ENCODE measurements at regions not wholly inside any gene's neighbourhood (a gene's known extent, or its start where the extent isn't known, plus 50 kb on each side); places are given as distances from the start of the nearest gene placed in this dataset.
"Not testable (repeated sequence)": the region's sequence is repeated elsewhere in the genome, so short reads cannot be mapped to it uniquely, and the experiment has no call there.

- no peak for DNase-seq (ENCODE audit: low read depth in 2 of 2)
These were observed 84.3 kb upstream of the SYN3 start for GRCh38 chr22:33142282-33143055.

DNA sequence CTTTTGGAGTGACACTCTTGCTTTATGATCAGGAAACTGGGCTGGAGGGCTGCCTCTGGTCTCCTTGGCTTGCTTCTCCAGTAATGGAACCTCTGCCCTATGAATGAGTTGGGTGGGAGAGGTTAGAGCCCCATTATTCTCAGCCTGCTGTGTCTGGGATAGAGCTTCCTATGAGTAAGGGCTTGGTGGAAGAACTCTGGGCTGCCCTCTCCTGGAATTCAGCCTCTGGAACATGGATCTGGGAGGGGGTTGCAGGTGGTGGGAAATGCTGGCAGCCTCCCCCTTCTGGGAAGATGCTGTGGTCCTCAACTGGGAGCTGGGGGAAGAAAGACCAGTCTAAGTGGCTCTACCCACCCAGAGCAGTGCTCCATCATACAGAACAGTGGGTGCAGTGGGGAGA is 81.8 kb upstream of the SYN3 start:
- DNase-seq (ENCODE audit: low read depth in 2 of 2) = no peak

- not testable (repeated sequence) for DNase-seq (ENCODE audit: low read depth in 2 of 2)
These were observed 80.2 kb upstream of the SYN3 start for GRCh38 chr22:33138333-33138732.

DNA sequence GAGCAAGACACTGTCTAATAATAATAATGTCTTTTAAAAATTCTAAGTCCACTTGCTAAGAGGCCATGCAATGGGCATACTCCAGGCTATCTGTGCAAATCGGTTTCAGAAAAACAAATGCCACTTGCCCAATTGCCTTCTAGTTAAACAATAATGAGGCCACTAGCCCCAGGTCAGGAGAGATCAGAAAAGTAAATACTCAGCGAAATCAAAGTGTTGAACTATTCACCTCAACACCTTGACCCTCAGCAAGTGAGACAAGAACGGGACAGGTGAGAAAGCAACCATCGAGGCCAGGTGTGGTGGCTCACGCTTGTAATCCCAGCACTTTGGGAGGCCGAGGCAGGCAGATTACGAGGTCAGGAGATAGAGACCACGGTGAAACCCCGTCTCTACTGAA is 72.3 kb upstream of the SYN3 start:
- no peak for DNase-seq (ENCODE audit: low read depth in 2 of 2)

GRCh38 chr22:33129621-33130020 is 71.4 kb upstream of the SYN3 start:
- no peak for DNase-seq (ENCODE audit: low read depth in 2 of 2)

DNA sequence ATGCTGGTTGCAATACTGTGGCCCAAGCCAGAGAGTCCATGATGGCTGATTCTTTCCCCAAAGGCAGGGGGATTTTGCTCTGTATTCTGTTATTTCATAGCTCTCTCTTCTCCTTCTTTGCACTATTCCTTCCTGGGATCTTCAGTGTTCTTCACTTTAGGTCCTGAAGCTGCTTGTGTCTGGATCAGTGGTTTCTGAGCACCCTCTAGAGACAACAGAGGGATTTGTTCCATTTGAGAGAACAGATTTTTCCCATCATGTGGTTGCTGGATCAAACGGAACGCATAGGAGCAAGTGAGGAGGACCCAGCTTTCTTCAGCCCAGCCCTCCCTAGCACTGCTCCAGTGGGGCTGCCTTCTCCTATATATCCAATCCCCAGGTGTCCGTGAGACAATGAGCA is 68.7 kb upstream of the SYN3 start:
- DNase-seq (ENCODE audit: low read depth in 2 of 2) = peak in 1 of 2 donors; percentile 2

DNA sequence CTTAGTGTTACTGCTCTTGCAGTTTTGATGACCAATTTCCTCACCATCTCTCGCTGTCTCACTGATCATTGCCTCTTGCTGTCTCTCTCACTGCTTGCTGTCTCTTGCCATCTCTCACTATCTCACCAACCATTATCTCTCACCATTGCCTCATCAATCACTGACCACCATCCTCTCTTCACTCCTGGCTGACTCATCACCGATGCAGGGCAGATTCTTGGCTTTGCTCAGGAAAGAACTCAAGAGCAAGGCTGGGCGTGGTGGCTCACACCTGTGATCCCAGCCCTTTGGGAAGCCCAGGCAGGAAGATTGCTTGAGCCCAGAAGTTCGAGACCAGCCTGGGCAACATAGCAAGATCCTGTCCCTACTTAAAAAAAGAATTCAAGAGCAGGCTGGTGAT is 66.3 kb upstream of the SYN3 start:
- no peak for DNase-seq (ENCODE audit: low read depth in 2 of 2)

GRCh38 chr22:33122439-33122838 is 64.3 kb upstream of the SYN3 start:
- DNase-seq (ENCODE audit: low read depth in 2 of 2) = peak in 1 of 2 donors; percentile 1

- DNase-seq (ENCODE audit: low read depth in 2 of 2) = no peak
These were observed 60.9 kb upstream of the SYN3 start for GRCh38 chr22:33119044-33119443.

GRCh38 chr22:33117821-33118220 is 59.6 kb upstream of the SYN3 start:
- DNase-seq (ENCODE audit: low read depth in 2 of 2) = no peak

DNA sequence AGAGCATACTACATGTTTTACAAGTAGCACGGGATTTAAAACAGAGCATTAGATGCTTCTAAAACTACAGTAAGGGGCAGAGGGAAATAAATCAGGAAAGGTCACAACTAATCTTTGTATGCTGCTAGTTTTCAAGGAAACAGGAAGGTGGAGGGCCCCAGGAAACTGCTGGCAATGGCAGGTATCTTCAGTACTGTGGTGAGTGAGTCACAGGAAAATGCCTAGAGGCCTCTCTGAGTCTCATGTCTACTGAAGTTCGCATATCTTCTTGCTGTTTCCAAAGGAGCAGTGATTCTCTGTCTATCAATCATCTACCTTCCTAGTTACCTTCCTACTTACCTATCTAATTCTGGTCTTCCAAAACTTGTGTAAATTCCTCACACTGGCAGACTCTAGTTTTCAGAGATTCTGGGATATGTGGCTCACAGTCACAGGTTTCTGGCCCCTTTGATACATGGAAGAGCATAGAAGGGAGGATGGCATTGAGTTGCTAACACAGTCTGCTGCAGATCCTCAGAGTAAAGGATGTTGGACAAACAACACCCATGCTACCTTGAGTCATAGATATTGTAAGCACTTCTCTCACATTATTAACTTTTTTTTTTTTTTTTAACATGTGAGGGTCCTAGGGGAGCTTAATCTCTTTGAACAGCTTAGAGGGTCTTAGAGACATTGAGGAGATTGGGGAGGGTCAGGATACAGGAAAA is 58.8 kb upstream of the SYN3 start:
- DNase-seq (ENCODE audit: low read depth in 2 of 2) = no peak

DNA sequence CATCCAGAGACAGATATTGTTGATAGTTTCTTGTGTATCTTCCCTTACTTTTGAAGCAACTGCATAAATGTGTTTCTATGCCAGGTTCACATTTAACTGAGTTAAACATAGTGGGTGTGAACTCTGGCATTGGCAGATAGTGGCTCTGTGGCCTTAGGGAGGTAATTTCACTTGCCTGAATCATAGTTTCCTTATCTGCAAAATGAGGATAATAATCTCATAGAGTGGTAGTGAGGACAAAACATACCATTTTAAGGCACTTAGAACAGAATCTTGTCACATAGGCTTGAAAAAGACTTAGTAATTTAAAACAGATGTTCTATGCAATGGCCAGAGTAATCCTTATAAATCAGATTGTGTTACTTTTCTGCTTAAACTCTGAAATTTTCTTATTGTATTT is 56.4 kb upstream of the SYN3 start:
- DNase-seq (ENCODE audit: low read depth in 2 of 2) = no peak

DNA sequence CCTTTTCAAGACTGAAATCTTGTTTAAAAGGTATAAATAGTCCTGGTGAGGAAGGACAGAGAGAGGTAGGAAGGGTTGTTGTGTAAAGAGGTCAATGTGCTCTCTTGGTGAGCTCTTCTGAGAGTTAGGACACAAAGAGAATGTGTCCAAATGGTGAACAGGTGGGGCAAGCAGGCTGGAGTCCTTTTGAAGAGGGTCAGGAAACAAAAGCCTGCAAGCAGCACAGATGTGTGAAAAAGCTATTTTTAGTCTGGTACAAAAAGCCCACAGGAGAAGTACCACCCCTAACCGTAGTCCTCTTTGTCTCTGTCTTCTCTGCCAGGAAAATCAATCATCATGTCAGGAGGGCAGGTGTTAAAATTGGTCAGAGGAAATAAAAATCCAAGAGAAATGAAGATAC is 54.4 kb upstream of the SYN3 start:
- DNase-seq (ENCODE audit: low read depth in 2 of 2) = no peak

DNA sequence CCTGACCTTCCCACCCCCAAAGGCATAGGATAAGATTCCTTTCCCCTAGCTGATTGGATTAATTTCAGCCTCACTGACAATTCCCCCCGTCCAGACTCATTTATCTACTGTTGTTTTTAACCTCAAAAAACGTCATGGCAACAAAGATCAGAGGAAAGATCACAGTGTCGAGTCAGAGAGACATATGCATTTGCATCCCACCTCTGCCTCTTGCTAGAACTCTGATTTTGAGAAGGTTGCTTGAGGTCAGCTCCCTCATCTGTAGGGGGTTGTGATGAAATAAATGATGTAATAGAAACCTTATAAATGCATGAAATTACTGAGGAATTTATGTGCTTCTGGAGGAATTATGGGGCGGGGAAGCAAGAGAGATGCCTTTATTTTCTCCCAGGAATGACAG is 53.3 kb upstream of the SYN3 start:
- no peak for DNase-seq (ENCODE audit: low read depth in 2 of 2)

DNA sequence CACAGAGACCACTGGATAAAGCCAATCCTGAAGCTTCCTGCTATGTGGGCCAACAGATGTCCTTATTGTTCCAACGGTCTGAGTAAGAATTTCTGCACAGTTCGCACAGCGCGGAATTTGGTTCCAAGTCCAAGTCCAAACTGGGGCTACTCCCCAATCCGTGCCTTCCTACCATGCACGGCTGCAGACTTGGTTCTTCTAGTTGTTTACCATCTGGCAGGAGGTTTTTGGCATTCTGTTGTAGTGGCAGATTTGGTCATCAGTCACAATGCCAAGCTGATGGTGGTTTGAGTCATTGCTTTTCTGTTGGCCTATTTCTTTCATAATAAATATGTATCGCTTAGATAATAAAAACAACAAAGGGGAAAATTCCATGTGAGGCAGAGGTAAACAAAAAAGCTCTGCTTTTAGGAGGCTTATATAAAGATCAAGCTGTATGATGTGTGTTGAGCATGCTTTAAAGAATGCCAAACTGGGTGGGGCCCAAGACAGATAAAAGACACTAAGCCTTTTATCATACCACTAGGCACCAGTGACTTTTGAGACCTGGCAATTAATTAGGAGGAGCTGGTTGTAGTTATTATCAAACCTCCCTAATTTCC is 52.5 kb upstream of the SYN3 start:
- DNase-seq (ENCODE audit: low read depth in 2 of 2) = no peak

GRCh38 chr22:33109514-33110430 is 51.6 kb upstream of the SYN3 start:
- DNase-seq (ENCODE audit: low read depth in 2 of 2) = no peak

DNA sequence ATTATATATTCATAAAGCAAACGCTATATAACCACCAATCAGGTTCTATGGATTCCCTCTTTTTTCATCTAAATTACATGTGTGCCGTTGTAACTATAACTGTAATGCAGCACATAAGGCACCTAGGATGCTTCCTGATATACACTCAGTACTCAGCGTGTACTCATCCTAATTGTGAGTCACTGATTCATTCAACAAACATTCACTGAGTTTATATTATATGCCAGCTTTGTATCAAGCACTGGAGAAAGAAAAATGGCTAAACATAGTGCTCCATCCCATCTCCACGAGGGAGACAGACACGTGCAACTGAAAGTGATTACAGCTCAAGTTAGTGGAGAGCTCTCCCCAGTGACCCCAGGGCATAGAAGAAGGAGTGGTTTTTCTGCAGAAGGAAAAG is 49.9 kb upstream of the SYN3 start:
- DNase-seq (ENCODE audit: low read depth in 2 of 2) = no peak

Measured in lung microvascular endothelial cell (primary cell).